Smooth muscle cell (in vitro differentiated cells): ENCODE measurements at regions not wholly inside any gene's neighbourhood (a gene's known extent, or its start where the extent isn't known, plus 50 kb on each side); places are given as distances from the start of the nearest gene placed in this dataset.

Source experiments
- DNase-seq: peaks from one replicate; lab custom pipeline; 2025; ENCODE audit not compliant: unreplicated experiment; lab: John Stamatoyannopoulos, UW
- H2AFZ ChIP-seq: fragments of 200-600 bp; sonication (generic); 2 replicates; pipeline ENCODE4 v1.6.0; 2016; ENCODE audit warnings: antibody characterized with exemption, low read depth, mild to moderate bottlenecking
- H3F3A ChIP-seq: fragments of 200-600 bp; sonication (generic); 2 replicates; pipeline ENCODE4 v1.6.0; 2017; ENCODE audit warnings: antibody characterized with exemption, low read depth
- H3K27ac ChIP-seq: fragments of 200-600 bp; sonication (generic); 2 replicates; pipeline ENCODE4 v1.5.1; 2016; ENCODE audit warnings: low read depth, mild to moderate bottlenecking
- H3K27me3 ChIP-seq: fragments of 200-600 bp; sonication (generic); 2 replicates; pipeline ENCODE4 v1.6.1; 2016; ENCODE audit warnings: low read depth, mild to moderate bottlenecking
- H3K36me3 ChIP-seq: fragments of 200-600 bp; sonication (generic); 2 replicates; pipeline ENCODE4 v1.5.1; 2016; ENCODE audit warnings: low read depth
- H3K4me1 ChIP-seq: fragments of 200-600 bp; sonication (generic); 2 replicates; pipeline ENCODE4 v1.5.1; 2016; ENCODE audit warnings: low read depth
- H3K4me2 ChIP-seq: fragments of 200-600 bp; sonication (generic); 2 replicates; pipeline ENCODE4 v1.6.0; 2016; ENCODE audit warnings: mild to moderate bottlenecking
- H3K4me3 ChIP-seq: fragments of 200-600 bp; sonication (generic); 2 replicates; pipeline ENCODE4 v1.5.1; 2016; ENCODE audit warnings: mild to moderate bottlenecking
- H3K79me2 ChIP-seq: fragments of 200-600 bp; sonication (generic); 2 replicates; pipeline ENCODE4 v1.6.0; 2016; ENCODE audit warnings: low read depth, mild to moderate bottlenecking
- H3K9ac ChIP-seq: fragments of 200-600 bp; sonication (generic); 2 replicates; pipeline ENCODE4 v1.6.0; 2016; ENCODE audit warnings: low read depth
- H3K9me3 ChIP-seq: fragments of 200-600 bp; sonication (generic); replicated peaks from 2 replicates; pipeline ENCODE4 v1.5.1; 2016; ENCODE audit warnings: low read depth
- H4K20me1 ChIP-seq: fragments of 200-600 bp; sonication (generic); 2 replicates; pipeline ENCODE4 v1.6.0; 2016; ENCODE audit warnings: low read depth
- WGBS: methylation state at CpG from one replicate; pipeline ENCODE4 v1.1.7; 2016; ENCODE audit warnings: low lambda C conversion rate; 5-methylcytosine and 5-hydroxymethylcytosine counted together
- TF ChIP-seq, protein P1 (sequence below): fragments of 200-600 bp; sonication (generic); IDR thresholded peaks from 2 replicates; pipeline ENCODE4 v1.5.1; 2017; ENCODE audit warnings: borderline replicate concordance, mild to moderate bottlenecking, antibody characterized with exemption; ENCODE audit not compliant: insufficient read depth, poor library complexity, severe bottlenecking

DNA sequence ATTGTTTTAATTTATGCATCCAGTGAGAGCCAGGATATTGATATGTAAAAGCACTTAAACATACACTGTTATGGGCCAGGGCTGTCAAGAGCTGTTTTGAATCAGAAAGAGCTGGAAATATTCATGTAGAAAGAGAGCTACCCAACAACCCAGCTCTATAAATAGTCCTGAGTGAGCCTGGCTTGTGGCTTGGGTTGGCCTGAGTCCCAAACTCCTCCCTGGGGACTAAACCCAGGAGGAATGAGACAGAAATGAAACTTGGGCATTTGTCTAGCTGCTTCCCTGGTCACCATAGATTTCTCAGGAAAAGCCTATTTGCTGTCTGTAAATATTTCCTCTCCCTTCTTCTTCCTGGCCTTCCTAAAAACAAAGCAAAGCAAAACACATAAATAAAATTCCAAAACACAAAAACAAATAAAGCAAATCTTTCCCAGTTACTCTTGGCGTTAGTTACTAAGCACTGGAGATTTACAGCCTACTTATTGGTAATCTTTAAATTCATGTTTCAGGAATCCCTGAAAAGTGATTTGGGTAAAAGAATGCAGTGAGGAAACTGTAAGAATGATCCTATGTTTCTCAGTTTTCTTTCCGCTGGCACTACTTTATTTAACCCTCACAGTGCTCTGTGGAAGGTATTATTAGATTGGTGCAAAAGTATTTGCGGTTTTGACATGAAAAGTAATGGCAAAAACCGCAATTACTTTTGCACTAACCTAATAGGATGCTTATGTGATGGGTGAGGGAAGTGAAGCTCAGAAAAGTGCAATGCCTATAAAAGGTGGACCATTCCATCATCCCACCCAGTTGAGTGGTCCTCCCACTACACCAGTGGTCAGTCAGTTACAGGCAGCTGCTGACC lies 111.8 kb downstream of the CARTPT start:
- Histone ChIP-seq H3K4me3 (no peak overlapping the region), H3F3A (peaks cover 22% of the 10 kb centered on the region), H3K27ac (peak overlapping the region; percentile 78), H3K4me1 (peaks cover 7% of the 10 kb centered on the region), H2AFZ (peak overlapping the region; percentile 47), H3K4me2 (peak overlapping the region; percentile 74), H3K36me3 (no peaks in the 10 kb centered on the region), H3K27me3 (no peaks in the 10 kb centered on the region), H4K20me1 (no peaks in the 10 kb centered on the region), H3K9ac (peak overlapping the region; percentile 20), H3K79me2 (no peaks in the 10 kb centered on the region), H3K9me3 (no peaks in the 10 kb centered on the region)
- DNase-seq = peak; percentile 8
- TF ChIP-seq, protein P1, sequence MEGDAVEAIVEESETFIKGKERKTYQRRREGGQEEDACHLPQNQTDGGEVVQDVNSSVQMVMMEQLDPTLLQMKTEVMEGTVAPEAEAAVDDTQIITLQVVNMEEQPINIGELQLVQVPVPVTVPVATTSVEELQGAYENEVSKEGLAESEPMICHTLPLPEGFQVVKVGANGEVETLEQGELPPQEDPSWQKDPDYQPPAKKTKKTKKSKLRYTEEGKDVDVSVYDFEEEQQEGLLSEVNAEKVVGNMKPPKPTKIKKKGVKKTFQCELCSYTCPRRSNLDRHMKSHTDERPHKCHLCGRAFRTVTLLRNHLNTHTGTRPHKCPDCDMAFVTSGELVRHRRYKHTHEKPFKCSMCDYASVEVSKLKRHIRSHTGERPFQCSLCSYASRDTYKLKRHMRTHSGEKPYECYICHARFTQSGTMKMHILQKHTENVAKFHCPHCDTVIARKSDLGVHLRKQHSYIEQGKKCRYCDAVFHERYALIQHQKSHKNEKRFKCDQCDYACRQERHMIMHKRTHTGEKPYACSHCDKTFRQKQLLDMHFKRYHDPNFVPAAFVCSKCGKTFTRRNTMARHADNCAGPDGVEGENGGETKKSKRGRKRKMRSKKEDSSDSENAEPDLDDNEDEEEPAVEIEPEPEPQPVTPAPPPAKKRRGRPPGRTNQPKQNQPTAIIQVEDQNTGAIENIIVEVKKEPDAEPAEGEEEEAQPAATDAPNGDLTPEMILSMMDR = no peak
- WGBS = 53% methylated on average over 4 of the region's 4 CpGs

DNA sequence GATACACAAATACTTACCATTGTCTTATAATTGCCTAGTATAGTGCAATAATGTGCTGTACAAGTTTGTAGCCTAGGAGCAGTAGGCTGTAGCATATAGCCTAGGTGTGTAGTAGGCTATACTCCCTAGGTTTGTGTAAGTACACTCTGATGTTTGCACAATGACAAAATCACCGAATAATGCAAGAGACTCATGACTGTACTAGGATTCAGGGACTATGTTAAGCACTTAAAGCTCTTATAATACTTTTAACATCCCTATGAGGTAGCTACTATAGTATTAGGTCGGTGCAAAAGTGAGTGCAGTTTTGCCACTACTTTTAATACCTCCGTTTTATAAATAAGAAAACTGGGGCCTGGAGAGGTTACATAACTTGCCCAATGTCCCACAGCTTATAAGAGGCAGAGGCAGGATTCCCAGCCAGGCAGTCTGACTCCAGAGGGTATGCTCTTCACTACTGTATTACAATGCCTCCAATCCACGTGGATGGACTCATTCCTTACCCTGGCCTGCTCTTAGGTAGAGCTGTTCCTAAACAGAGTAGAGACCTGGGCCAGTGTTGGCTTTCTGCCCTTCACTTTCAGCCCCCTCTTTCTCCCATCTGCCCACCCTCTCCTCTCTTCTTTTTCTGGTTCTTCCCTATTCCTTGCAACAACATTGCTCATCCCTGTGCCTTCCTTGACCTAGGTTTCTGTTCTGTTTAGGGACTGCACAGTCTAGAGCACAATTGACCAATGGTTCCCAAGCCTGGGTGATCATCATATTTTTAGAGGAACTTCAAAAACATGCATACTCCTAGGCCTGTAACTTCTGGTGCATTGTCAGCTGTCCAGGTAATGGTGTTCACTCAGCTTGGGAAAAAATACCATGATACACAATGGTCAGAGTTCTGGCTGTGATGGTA lies 114.0 kb downstream of the CARTPT start:
- Histone ChIP-seq H3K4me1 (peaks cover 7% of the 10 kb centered on the region), H2AFZ (no peak overlapping the region)
- no peak for DNase-seq

DNA sequence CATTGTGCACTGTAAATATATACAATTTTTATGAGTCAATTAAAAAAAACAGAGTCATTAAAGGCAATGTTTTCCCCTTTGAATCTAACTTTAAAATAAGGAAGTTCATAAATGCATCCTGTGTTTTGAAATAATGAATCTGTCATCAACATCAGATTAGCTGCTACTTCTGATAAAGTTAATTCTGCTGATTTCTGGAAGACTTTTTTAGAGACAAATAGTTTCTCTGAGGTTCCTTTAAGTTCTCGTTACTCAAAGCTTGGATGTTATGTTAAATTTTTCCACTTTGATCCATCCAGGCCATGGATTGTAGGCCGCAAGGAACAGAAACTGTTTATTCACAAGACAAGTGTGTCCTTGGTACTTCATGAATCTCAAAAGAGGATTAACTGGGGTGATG lies 115.5 kb downstream of the CARTPT start:
- no peaks in the 10 kb centered on the region for H3K36me3 ChIP-seq

More for the DNA sequence above, 114.0 kb downstream of the CARTPT start:
- 59% methylated on average over 4 of the region's 4 CpGs for WGBS
- no peaks in the 10 kb centered on the region for H3K36me3 ChIP-seq
- H3K79me2 ChIP-seq = no peaks in the 10 kb centered on the region
- no peaks in the 10 kb centered on the region for H3K9me3 ChIP-seq
- H4K20me1 ChIP-seq = no peaks in the 10 kb centered on the region
- no peak overlapping the region for H3K4me2 ChIP-seq
- H3K27me3 ChIP-seq = no peaks in the 10 kb centered on the region
- TF ChIP-seq, protein P1 = no peak
- H3K9ac ChIP-seq = no peak overlapping the region
- no peak overlapping the region for H3K4me3 ChIP-seq
- H3K27ac ChIP-seq = no peak overlapping the region
- peaks cover 29% of the 10 kb centered on the region for H3F3A ChIP-seq

More for the DNA sequence above, 115.5 kb downstream of the CARTPT start:
- H3K4me2 ChIP-seq = no peak overlapping the region
- H3K27ac ChIP-seq = no peak overlapping the region
- WGBS = 31% methylated on average over 2 of the region's 2 CpGs
- TF ChIP-seq, protein P1 = no peak
- no peak for DNase-seq
- H3K9ac ChIP-seq = no peak overlapping the region
- H4K20me1 ChIP-seq = no peaks in the 10 kb centered on the region
- no peaks in the 10 kb centered on the region for H3K79me2 ChIP-seq
- peaks cover 25% of the 10 kb centered on the region for H3F3A ChIP-seq
- H3K4me3 ChIP-seq = no peak overlapping the region
- no peaks in the 10 kb centered on the region for H3K27me3 ChIP-seq
- no peaks in the 10 kb centered on the region for H3K9me3 ChIP-seq
- peak overlapping the region; percentile 9 for H2AFZ ChIP-seq
- H3K4me1 ChIP-seq = peaks cover 7% of the 10 kb centered on the region
